Upper lobe of left lung (tissue), 4 donors: ENCODE measurements at regions not wholly inside any gene's neighbourhood (a gene's known extent, or its start where the extent isn't known, plus 50 kb on each side); places are given as distances from the start of the nearest gene placed in this dataset.

Source experiments
- EP300 ChIP-seq, 4 donors: sonication (generic); formaldehyde crosslinking; IDR thresholded peaks; one replicate each; pipeline ENCODE4 v1.5.1; 2017; ENCODE audit warnings: antibody characterized with exemption in 4 of 4, control low read depth in 2 of 4
- POLR2AphosphoS5 ChIP-seq, 2 donors: sonication (generic); formaldehyde crosslinking; IDR thresholded peaks; one replicate each; pipeline ENCODE4 v1.5.1; 2017; ENCODE audit warnings: antibody characterized with exemption in 2 of 2
- TF ChIP-seq, protein P1 (sequence below), 6 experiments: fragments of 450-650 bp in 4 of 6; fragments of 200-600 bp in 2 of 6; sonication (generic) in 2 of 6; IDR thresholded peaks; one replicate each; pipeline ENCODE4 v1.5.1; 2016 to 2019; ENCODE audit warnings: antibody characterized with exemption in 6 of 6

DNA sequence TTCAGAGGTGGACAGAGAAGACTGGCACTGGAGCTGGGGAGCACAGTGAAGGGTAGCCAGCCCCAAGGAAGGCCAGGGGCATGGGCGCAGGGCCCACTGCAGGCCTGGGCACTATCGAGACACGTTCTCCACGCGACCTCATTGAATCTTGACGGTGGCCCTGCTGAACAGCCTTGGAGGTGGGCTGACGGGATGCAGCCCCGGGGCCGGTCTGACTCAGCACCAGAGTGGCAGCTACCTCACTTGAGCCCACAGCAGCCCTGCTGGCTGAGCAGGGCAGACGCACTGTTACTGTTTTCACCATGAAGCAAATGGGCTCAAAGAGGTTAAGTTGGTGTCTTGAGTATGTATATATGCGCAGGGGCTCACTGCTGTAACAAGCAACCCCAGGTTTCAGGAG lies 78.8 kb upstream of the FOXF1 start:
- TF ChIP-seq, protein P1, sequence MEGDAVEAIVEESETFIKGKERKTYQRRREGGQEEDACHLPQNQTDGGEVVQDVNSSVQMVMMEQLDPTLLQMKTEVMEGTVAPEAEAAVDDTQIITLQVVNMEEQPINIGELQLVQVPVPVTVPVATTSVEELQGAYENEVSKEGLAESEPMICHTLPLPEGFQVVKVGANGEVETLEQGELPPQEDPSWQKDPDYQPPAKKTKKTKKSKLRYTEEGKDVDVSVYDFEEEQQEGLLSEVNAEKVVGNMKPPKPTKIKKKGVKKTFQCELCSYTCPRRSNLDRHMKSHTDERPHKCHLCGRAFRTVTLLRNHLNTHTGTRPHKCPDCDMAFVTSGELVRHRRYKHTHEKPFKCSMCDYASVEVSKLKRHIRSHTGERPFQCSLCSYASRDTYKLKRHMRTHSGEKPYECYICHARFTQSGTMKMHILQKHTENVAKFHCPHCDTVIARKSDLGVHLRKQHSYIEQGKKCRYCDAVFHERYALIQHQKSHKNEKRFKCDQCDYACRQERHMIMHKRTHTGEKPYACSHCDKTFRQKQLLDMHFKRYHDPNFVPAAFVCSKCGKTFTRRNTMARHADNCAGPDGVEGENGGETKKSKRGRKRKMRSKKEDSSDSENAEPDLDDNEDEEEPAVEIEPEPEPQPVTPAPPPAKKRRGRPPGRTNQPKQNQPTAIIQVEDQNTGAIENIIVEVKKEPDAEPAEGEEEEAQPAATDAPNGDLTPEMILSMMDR (IDR thresholded peaks at IDR 0.05), result no peak
- TF ChIP-seq POLR2AphosphoS5 (IDR thresholded peaks at IDR 0.05), result no peak
- no peak for TF ChIP-seq EP300 (IDR thresholded peaks at IDR 0.05)
